ENCODE measurements at regions not wholly inside any gene's neighbourhood (a gene's known extent, or its start where the extent isn't known, plus 50 kb on each side); places are given as distances from the start of the nearest gene placed in this dataset.
A peak's percentile ranks its signal among the peaks of the same experiment; 100 is the strongest.

DNA sequence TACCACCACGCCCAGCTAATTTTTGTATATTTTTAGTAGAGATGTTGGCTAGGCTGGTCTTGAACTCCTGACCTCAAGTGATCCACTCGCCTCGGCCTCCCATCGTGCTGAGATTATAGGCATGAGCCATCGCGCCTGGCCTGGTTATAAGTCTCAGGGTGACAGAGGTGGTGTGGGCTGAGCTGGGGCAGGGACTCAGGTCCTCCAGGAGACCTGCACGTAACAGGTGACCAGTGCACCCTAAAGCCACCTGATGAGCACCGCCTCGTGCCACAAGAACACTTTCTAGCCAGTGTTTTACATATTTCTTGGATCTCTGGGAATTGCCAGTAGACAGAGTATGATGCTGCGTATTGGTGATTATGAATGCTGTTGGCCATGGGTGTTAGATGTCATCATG lies 136.5 kb upstream of the CPM start:
- Histone ChIP-seq H3K27me3 (ENCODE audit: low read depth) (no peaks in the 10 kb centered on the region), H3K4me1 (peaks cover 13% of the 10 kb centered on the region), H3K9me3 (replicated peaks) (no peaks in the 10 kb centered on the region), H3K27ac (replicated peaks) (no peak overlapping the region), H3K4me3 (no peak overlapping the region), H3K36me3 (no peaks in the 10 kb centered on the region)
- TF ChIP-seq, protein P1, sequence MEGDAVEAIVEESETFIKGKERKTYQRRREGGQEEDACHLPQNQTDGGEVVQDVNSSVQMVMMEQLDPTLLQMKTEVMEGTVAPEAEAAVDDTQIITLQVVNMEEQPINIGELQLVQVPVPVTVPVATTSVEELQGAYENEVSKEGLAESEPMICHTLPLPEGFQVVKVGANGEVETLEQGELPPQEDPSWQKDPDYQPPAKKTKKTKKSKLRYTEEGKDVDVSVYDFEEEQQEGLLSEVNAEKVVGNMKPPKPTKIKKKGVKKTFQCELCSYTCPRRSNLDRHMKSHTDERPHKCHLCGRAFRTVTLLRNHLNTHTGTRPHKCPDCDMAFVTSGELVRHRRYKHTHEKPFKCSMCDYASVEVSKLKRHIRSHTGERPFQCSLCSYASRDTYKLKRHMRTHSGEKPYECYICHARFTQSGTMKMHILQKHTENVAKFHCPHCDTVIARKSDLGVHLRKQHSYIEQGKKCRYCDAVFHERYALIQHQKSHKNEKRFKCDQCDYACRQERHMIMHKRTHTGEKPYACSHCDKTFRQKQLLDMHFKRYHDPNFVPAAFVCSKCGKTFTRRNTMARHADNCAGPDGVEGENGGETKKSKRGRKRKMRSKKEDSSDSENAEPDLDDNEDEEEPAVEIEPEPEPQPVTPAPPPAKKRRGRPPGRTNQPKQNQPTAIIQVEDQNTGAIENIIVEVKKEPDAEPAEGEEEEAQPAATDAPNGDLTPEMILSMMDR (IDR thresholded peaks at IDR 0.05; ENCODE audit: borderline replicate concordance): no peak
- no peak for DNase-seq
- intact Hi-C loops (cut with micrococcal nuclease): no loop called here

DNA sequence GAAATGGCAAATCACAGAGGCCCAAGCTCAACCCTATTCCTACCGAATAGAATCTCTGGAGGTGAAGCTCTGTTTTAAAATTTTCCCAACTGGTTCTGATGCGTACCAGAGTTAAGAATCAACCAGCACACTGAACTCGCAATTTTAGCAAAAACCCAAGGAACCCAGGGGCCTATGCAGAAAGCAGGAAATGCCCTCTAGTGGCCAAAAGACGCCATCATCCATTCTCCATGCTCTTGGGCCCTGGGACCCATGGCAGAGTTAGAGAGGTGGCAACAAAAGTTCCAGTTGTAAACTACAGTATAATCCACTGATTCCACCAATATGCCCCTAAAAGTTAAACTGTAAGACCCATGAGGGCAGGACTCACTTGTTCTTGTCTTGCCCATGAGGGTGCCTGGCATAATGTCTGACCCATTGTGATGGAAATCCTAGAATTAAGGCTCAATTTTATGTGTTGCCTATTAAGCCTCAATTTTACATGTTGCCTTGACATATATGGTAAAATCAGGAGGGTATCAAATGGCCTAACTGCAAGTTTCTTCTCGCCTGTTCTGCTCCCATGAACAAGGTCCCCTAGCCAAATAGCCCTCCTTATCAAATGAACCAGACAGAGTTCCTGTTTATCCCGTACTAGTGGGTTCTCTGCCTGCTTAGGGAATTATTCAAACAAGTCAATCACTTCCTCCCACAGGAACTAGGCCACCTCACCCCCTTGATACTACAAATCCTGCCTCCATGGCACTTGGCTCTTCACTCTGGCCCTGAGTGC lies 137.5 kb upstream of the CPM start:
- TF ChIP-seq, protein P1 (IDR thresholded peaks at IDR 0.05; ENCODE audit: borderline replicate concordance): peak; percentile 93
- intact Hi-C loops (cut with micrococcal nuclease): loop anchor here (10.0 kb wide), 1 partner anchor 206 kb away; no protein-coding TSS in a partner anchor
- peak; percentile 26 for DNase-seq

DNA sequence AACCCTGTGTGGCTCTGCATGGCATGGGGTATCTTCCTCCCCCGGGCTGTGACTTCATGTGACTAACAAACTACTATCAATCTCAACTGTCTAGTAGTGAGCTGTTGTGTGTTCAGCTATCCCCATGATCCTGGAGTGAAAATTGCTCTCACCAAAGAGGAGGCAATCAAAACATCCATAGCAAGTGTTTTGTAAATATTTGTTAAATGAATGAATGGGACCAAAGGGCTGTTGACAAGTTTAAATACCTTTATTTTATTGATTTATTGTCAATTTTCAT lies 138.1 kb upstream of the CPM start:
- DNase-seq: no peak
- TF ChIP-seq, protein P1 (IDR thresholded peaks at IDR 0.05; ENCODE audit: borderline replicate concordance): no peak
- H3K4me3 ChIP-seq: no peak overlapping the region
- H3K36me3 ChIP-seq: no peaks in the 10 kb centered on the region
- peaks cover 10% of the 10 kb centered on the region for H3K4me1 ChIP-seq
- intact Hi-C loops (cut with micrococcal nuclease): loop anchor here (10.0 kb wide), 1 partner anchor 206 kb away; no protein-coding TSS in a partner anchor
- peaks cover 4% of the 10 kb centered on the region for H3K27me3 ChIP-seq (ENCODE audit: low read depth)
- H3K9me3 ChIP-seq (replicated peaks): no peaks in the 10 kb centered on the region
- no peak overlapping the region for H3K27ac ChIP-seq (replicated peaks)

More for the DNA sequence above, 137.5 kb upstream of the CPM start:
- Histone ChIP-seq H3K27ac (replicated peaks) (no peak overlapping the region), H3K36me3 (no peaks in the 10 kb centered on the region), H3K9me3 (replicated peaks) (no peaks in the 10 kb centered on the region), H3K27me3 (ENCODE audit: low read depth) (peaks cover under 1% of the 10 kb centered on the region), H3K4me1 (peaks cover 13% of the 10 kb centered on the region), H3K4me3 (no peak overlapping the region)

DNA sequence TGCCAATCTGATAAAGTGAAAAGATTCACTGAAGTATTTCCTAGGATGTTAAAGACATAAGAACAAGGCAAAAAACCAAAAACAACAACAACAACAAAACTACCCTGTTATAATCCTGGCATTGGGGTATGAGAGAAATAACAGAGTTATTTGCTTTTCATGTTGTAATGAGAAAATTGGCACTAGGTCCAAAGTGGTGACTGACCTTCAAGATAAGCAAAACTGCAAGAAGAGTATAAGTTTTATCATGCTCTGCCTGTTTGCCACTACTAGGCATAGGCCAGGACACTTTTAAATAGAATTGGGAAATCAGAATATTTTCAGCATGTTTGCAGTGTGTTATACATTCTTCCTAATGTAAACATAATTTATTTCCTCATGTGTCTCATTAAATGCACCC lies 140.1 kb upstream of the CPM start:
- peaks cover 4% of the 10 kb centered on the region for H3K27me3 ChIP-seq (ENCODE audit: low read depth)
- TF ChIP-seq, protein P1 (IDR thresholded peaks at IDR 0.05; ENCODE audit: borderline replicate concordance): no peak
- no peaks in the 10 kb centered on the region for H3K36me3 ChIP-seq
- intact Hi-C loops (cut with micrococcal nuclease): loop anchor here (10.0 kb wide), 1 partner anchor 208 kb away; no protein-coding TSS in a partner anchor
- no peak overlapping the region for H3K4me3 ChIP-seq
- no peaks in the 10 kb centered on the region for H3K4me1 ChIP-seq
- DNase-seq: no peak
- no peak overlapping the region for H3K27ac ChIP-seq (replicated peaks)
- no peaks in the 10 kb centered on the region for H3K9me3 ChIP-seq (replicated peaks)

DNA sequence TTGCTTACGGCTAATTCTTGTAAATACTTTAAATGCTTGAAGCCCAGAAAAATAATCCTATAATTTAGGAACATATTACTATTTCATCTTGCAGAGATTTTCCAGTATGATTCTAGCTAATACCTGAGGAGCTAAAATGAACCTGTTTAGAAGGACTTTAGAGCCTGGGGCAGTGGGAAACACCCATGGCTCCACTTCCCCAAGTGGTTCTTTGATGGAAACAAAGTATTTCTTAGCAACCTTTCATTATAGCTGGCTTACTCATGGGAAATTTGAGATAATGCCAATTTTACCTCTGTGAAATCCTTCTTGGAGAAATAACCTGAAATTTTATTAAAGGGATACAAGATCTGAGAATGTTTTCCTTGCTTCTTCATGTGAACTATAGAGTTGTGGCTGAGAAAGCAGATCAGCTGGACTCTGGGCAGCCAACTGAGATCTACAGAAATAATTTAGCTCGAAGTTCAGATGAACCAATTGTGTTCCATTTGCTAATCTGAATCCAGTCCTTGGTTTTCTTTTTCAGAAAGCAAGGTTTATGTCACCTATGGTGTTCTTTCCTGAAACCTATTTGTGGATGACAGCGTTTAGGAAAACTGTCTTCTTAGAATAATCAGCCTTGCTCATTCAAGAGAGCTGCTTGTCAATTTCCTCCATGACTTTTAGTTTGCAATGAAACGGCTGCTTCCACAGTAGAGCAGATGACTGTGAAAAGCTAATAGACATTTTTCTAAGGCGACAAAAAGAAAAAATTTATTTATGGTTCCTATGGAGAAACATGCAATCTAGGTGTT lies 141.8 kb upstream of the CPM start:
- Histone ChIP-seq H3K4me1 (no peaks in the 10 kb centered on the region), H3K27me3 (ENCODE audit: low read depth) (peaks cover 4% of the 10 kb centered on the region), H3K9me3 (replicated peaks) (no peaks in the 10 kb centered on the region), H3K36me3 (no peaks in the 10 kb centered on the region), H3K4me3 (no peak overlapping the region), H3K27ac (replicated peaks) (no peak overlapping the region)
- intact Hi-C loops (cut with micrococcal nuclease): loop anchor here (10.0 kb wide), 1 partner anchor 210 kb away; no protein-coding TSS in a partner anchor
- TF ChIP-seq, protein P1 (IDR thresholded peaks at IDR 0.05; ENCODE audit: borderline replicate concordance): no peak
- no peak for DNase-seq
